HK-2 (cell line): ENCODE measurements at regions not wholly inside any gene's neighbourhood (a gene's known extent, or its start where the extent isn't known, plus 50 kb on each side); places are given as distances from the start of the nearest gene placed in this dataset.
"Not testable (repeated sequence)": the region's sequence is repeated elsewhere in the genome, so short reads cannot be mapped to it uniquely, and the experiment has no call there.

Source experiments
- DNase-seq: peaks from one replicate; pipeline ENCODE4 v3.0.0-alpha.2; 2018; ENCODE audit not compliant: unreplicated experiment

DNA sequence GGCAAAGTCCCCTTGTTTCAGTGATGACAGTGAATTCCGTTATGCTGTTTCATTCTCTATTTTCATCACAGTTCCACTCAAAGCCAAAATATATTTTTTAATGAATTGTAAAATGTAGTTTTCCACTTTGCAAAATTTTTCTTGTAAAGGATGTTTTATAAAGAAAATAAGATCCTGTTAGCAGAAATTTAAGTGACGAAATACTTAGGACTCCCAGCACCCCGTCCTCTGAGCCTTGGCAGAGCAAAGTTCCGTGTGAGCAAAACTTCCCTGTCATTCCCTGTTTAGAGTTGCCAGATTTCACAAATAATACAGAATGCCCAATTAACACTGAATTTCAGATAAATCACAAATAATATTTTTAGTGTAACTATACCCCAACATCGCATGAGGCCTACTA, 81.0 kb upstream of the RBPJ start:
- no peak for DNase-seq

GRCh38 chr4:26241179-26241578, 79.6 kb upstream of the RBPJ start:
- no peak for DNase-seq

- no peak for DNase-seq
Measured at GRCh38 chr4:26242451-26242850, 78.4 kb upstream of the RBPJ start.

- DNase-seq: not testable (repeated sequence)
Measured at GRCh38 chr4:26244138-26244537, 76.7 kb upstream of the RBPJ start.

GRCh38 chr4:26248647-26249046, 72.2 kb upstream of the RBPJ start:
- no peak for DNase-seq

DNA sequence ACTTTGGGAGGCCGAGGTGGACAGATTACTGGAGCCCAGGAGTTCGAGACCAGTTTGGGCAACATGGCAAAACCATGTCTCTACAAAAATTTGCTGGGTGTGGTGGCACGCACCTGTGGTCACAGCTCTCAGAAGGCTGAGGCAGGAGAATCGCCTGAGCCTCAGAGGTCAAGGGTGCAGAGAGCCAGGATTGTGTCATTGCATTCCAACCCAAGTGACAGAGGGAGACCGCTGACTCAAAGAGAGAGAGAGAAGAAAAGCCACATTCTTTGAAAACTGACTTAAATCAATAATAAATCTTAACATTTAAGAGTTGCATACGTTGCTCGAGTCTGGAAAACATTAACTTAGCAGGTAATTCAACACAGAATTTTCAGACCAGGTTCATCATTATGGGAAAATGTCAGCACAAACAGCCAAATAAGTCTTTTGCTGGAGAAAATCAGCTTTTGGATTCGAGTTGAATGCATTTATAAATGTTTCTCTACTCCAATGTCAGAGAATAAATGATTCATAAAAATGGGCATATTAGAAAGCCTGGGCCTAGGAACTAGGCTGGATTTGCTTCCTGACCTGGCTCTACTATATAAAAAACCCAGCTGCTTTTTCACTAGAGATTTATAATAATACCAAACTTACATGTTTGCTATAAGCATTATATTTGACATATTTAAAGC, 68.3 kb upstream of the RBPJ start:
- no peak for DNase-seq

- DNase-seq: no peak
Measured at GRCh38 chr4:26253968-26254367, 66.8 kb upstream of the RBPJ start.

GRCh38 chr4:26255989-26256388, 64.8 kb upstream of the RBPJ start:
- DNase-seq: no peak

DNA sequence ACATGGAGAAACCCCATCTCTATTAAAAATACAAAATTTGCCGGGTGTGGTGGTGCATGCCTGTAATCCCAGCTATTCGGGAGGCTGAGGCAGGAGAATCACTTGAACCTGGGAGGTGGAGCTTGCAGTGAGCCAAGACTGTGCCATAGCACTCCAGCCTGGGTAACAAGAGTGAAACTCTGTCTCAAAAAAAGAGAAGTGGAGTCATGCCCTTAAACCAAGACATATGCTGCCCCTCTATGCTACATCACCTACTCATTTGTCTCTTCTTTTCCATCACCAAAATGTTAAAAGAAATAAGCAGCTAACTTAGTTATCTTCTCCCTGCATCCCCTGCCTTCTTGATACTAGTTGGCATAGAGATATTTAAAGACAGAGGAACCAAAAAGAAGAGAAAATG, 63.4 kb upstream of the RBPJ start:
- DNase-seq: not testable (repeated sequence)

- no peak for DNase-seq
Measured at GRCh38 chr4:26257850-26258249, 63.0 kb upstream of the RBPJ start.

GRCh38 chr4:26260571-26260970, 60.2 kb upstream of the RBPJ start:
- DNase-seq: no peak

DNA sequence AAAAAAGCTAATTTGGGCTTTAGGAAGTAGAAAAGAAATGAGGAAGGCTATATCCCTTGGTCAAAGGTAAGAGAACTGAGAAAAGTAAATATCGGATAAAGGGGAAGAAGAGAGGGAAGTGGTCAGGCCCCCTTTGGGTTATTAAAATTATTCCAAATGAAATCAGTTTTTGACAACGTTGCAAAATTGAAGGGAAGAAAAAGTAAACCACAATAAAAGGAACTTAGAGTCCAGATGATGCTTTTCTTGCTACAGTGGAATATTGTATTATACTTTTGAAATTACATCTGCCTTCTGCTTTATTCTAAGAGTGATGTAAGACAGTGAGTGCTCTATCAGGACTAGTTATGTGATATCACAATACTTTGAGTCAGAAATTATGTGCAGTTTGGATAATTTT, 59.4 kb upstream of the RBPJ start:
- DNase-seq: no peak

DNA sequence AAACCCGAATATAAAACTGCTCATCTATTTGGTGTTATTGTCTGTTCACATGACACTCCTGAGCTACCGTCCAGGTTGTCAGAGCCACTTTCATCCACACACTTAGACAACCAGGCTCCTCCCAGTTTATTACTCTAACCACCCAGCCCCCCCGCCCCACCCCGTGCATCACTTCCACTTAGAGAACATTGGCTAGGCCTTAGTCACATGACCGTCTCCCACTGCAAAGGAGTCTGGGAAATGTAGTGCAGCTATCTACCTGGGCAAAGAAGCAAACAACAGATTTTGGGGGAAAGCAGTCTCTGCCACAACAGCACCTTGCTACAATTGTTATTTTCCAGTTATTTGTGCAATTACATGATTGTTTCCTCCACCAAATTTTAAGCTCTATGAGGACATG, 57.6 kb upstream of the RBPJ start:
- DNase-seq: no peak

- no peak for DNase-seq
Measured at GRCh38 chr4:26264109-26264508, 56.7 kb upstream of the RBPJ start.

- DNase-seq: no peak
Measured at GRCh38 chr4:26267087-26267486, 53.7 kb upstream of the RBPJ start.

GRCh38 chr4:26268246-26268645, 52.6 kb upstream of the RBPJ start:
- no peak for DNase-seq

- DNase-seq: no peak
Measured at GRCh38 chr4:26269038-26269437, 51.8 kb upstream of the RBPJ start.
